Prostate gland (tissue), 2 donors: ENCODE measurements at regions not wholly inside any gene's neighbourhood (a gene's known extent, or its start where the extent isn't known, plus 50 kb on each side); places are given as distances from the start of the nearest gene placed in this dataset.
A peak's percentile ranks its signal among the peaks of the same experiment; 100 is the strongest.

ENCODE experiments used
- POLR2A ChIP-seq: fragments of 450-650 bp; IDR thresholded peaks from one replicate; pipeline ENCODE4 v1.6.1; 2016; ENCODE audit warnings: antibody characterized with exemption, mild to moderate bottlenecking
- POLR2AphosphoS5 ChIP-seq: sonication (generic); formaldehyde crosslinking; IDR thresholded peaks from one replicate; pipeline ENCODE4 v1.6.1; 2017; ENCODE audit warnings: antibody characterized with exemption
- TF ChIP-seq, protein P1 (sequence below), 4 experiments: fragments of 200-600 bp in 2 of 4; fragments of 450-650 bp in 2 of 4; sonication (generic) in 2 of 4; IDR thresholded peaks; 1 replicate in 3 of 4; 2 replicates in 1 of 4; pipeline ENCODE4 v1.5.1; 2016 to 2019; ENCODE audit warnings: antibody characterized with exemption in 4 of 4, mild to moderate bottlenecking in 2 of 4, moderate library complexity in 2 of 4

DNA sequence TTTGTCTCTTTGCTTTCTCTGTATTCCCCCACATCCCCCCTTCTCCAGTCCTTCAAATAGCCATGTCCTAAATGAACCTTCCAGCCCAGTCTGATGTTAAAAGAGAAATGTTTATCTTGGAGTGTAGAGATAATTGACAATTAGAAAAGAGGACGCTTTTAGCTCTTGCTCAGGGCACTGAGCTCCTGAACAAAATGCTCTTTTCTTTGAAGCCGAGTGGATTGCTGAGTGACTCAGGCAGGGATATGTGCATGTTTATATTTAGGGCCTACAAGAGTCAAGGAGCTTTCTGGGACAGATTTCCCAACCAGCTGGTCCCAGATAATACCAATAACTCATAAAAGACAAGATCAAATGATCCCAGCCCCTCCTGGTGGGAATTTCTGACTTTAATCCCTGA is 88.0 kb upstream of the SETBP1 start:
- TF ChIP-seq, protein P1, sequence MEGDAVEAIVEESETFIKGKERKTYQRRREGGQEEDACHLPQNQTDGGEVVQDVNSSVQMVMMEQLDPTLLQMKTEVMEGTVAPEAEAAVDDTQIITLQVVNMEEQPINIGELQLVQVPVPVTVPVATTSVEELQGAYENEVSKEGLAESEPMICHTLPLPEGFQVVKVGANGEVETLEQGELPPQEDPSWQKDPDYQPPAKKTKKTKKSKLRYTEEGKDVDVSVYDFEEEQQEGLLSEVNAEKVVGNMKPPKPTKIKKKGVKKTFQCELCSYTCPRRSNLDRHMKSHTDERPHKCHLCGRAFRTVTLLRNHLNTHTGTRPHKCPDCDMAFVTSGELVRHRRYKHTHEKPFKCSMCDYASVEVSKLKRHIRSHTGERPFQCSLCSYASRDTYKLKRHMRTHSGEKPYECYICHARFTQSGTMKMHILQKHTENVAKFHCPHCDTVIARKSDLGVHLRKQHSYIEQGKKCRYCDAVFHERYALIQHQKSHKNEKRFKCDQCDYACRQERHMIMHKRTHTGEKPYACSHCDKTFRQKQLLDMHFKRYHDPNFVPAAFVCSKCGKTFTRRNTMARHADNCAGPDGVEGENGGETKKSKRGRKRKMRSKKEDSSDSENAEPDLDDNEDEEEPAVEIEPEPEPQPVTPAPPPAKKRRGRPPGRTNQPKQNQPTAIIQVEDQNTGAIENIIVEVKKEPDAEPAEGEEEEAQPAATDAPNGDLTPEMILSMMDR (IDR thresholded peaks at IDR 0.05): no peak
- TF ChIP-seq POLR2AphosphoS5: peak; percentile 50
- no peak for TF ChIP-seq POLR2A
